Activated CD4-positive, alpha-beta memory T cell treated with anti-CD3 and anti-CD28 coated beads for 36 hours (primary cell): ENCODE measurements at regions not wholly inside any gene's neighbourhood (a gene's known extent, or its start where the extent isn't known, plus 50 kb on each side); places are given as distances from the start of the nearest gene placed in this dataset.

ENCODE experiments used
- CTCF ChIA-PET: fragments of 350-600 bp; sonication (Branson Sonifier 250); formaldehyde crosslinking; loops from one replicate; lab custom pipeline; 2021; ENCODE audit warnings: antibody characterized with exemption, inconsistent platforms; lab: Charles Lee
- POLR2A ChIA-PET: fragments of 350-600 bp; sonication (Branson Sonifier 250); formaldehyde crosslinking; loops from one replicate; lab custom pipeline; 2021; ENCODE audit warnings: antibody characterized with exemption; lab: Charles Lee
- DNase-seq: peaks from one replicate; pipeline ENCODE4 v3.0.0-alpha.2; 2020
- H3K27ac Mint-ChIP-seq: one replicate; pipeline ENCODE4 v1.8.0; 2021; ENCODE audit warnings: mixed read lengths
- H3K27me3 Mint-ChIP-seq: one replicate; pipeline ENCODE4 v1.8.0; 2021; ENCODE audit warnings: mixed read lengths
- H3K36me3 Mint-ChIP-seq: one replicate; pipeline ENCODE4 v1.8.0; 2021; ENCODE audit warnings: mixed read lengths
- H3K4me1 Mint-ChIP-seq: one replicate; pipeline ENCODE4 v1.8.0; 2021; ENCODE audit warnings: low read depth, mixed read lengths
- H3K4me3 Mint-ChIP-seq: one replicate; pipeline ENCODE4 v1.8.0; 2021; ENCODE audit warnings: mild to moderate bottlenecking, mixed read lengths
- H3K9me3 Mint-ChIP-seq: one replicate; pipeline ENCODE4 v1.8.0; 2021; ENCODE audit warnings: mixed read lengths
- intact Hi-C: fragments of 100-400 bp; cut with micrococcal nuclease; formaldehyde crosslinking; loops from one replicate; pipeline ENCODE4 v1.15.1; 2023

DNA sequence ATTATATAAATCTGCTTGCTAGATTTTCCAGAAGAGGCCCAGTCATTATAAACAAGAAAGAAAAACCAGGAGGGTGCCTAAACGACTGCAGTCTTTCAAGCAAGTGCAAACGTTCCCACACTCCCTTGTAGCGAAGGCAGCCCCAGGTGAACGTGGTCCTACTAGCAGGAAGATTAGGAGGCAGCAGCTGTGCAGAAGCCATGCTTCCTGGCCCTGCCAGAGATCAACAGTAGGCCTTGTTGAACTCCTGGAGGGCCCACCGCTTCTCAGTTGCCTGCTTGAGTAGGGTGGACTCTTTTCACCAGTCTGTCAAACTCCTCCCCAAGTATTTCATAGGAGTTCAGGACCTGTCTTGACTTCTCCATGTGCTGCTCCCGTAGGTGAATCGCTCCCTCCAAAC is 163.0 kb upstream of the GORAB start:
- Mint-ChIP-seq H3K9me3 (peaks cover 6% of the 10 kb centered on the region), H3K4me3 (no peak overlapping the region), H3K27me3 (no peaks in the 10 kb centered on the region), H3K4me1 (no peaks in the 10 kb centered on the region), H3K36me3 (no peaks in the 10 kb centered on the region), H3K27ac (no peak overlapping the region)
- POLR2A ChIA-PET = no interaction called here
- DNase-seq = no peak
- CTCF ChIA-PET = no interaction called here
- intact Hi-C loops = no loop called here

DNA sequence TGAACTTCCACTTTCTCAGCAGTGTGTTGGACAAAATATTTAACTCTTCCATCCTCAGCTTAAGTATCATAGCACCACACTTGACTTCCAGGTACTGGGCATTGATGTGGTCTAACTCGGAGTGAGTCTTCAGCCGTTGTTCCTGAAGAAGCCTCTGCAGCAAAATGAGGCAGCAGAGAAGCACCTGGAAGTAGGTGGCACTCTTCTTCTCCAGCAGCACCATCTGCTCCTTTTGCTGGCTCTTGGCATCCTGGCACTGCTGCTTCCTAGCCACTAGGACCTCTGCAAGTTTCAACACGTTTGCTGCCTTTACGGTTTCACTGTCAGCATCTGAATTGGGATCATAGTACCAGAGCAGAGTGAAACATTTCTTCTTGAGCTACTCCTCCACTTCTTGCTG is 162.5 kb upstream of the GORAB start:
- no peaks in the 10 kb centered on the region for H3K36me3 Mint-ChIP-seq
- no peaks in the 10 kb centered on the region for H3K4me1 Mint-ChIP-seq
- peaks cover 6% of the 10 kb centered on the region for H3K9me3 Mint-ChIP-seq
- no peak for DNase-seq
- POLR2A ChIA-PET = no interaction called here
- intact Hi-C loops = no loop called here
- CTCF ChIA-PET = no interaction called here
- no peak overlapping the region for H3K4me3 Mint-ChIP-seq
- no peaks in the 10 kb centered on the region for H3K27me3 Mint-ChIP-seq
- no peak overlapping the region for H3K27ac Mint-ChIP-seq

DNA sequence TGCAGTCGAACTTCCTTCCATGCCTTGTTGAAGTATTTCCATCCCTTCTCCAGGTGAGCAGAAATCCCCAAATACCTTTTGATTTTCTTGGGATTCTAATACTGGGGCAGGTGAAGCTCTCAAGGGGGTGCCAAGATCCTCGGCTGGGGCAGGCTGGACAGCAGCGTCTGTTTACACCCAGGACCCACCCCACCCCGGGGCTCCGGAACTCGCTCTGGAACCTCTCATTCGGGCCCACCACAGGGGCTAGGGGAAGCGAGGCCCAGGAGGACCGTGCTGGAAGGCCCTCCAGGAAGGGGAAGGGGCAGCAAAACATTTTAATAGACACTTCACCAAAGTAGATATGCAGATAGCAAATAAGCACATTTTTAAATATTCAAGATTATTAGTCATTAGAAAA is 161.9 kb upstream of the GORAB start:
- Mint-ChIP-seq H3K9me3 (peaks cover 6% of the 10 kb centered on the region), H3K36me3 (no peaks in the 10 kb centered on the region), H3K4me1 (no peaks in the 10 kb centered on the region), H3K27me3 (no peaks in the 10 kb centered on the region), H3K4me3 (no peak overlapping the region), H3K27ac (no peak overlapping the region)
- no peak for DNase-seq
- POLR2A ChIA-PET = no interaction called here
- intact Hi-C loops = no loop called here
- CTCF ChIA-PET = no interaction called here

DNA sequence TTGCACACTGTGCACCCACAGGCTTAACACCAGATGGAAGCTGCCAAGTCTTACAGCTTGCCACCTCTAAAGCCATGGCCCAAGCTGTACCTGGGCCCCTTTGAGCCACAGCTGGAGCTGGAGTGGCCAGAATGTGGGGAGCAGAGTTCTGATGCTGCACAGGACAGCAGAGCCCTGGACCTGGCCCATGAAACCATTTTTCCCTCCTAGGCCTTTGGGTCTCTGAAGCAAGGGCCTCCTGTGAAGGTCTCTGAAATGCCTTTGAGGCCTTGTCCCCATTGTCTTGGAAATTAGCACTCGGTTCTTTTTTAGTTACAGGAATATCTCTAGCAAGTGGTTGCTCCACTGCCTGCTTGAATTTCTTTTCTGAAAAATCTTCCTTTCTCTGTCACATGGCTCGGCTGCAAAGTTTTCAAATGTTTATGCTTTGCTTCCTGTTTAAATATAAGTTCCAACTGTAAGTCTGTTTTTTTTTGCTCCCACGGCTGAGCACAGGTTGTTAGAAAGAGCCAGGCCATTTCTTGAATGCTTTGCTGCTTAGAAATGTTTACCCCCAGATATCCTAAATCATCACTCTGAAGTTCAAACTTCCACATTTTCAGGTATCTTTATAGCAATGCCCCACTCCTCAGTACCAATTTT is 156.8 kb upstream of the GORAB start:
- Mint-ChIP-seq H3K36me3 (no peaks in the 10 kb centered on the region), H3K4me3 (no peak overlapping the region), H3K27me3 (no peaks in the 10 kb centered on the region), H3K27ac (no peak overlapping the region), H3K4me1 (no peaks in the 10 kb centered on the region), H3K9me3 (peaks cover 4% of the 10 kb centered on the region)
- intact Hi-C loops = no loop called here
- ChIA-PET CTCF (no interaction called here), POLR2A (no interaction called here)
- DNase-seq = no peak

DNA sequence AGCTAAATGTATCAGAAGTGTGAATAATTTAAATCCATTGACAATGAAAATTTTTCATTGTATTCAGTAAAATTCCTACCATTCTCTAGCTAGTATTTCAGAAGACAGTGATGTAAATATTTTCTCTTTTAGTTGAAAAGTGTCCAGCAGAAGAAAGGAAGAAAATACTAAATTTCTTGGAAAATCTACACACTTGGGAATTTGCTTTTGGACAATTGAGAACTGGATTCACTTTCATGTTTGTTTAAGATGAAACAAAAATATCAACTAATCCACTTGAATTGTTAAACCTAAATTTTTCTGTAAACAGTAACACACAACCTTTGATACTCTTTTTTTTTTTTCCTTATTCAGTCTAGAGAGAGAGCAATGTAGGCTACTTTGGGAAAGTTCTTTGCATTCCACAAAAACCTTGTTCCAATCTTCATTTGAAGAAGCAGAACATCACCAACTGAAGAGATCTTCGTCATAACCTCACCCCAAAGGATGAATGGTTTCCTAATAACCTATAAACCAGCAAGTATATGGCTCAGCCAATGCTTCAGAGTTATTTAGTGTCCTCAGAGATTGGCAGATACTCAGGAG is 155.1 kb upstream of the GORAB start:
- Mint-ChIP-seq H3K27ac (no peak overlapping the region), H3K9me3 (peaks cover 3% of the 10 kb centered on the region), H3K4me3 (no peak overlapping the region), H3K36me3 (no peaks in the 10 kb centered on the region), H3K27me3 (no peaks in the 10 kb centered on the region), H3K4me1 (no peaks in the 10 kb centered on the region)
- ChIA-PET CTCF (interaction anchor here (1.5 kb wide), 1 partner anchor 12 kb away, joined by 3 read pairs; no protein-coding TSS in a partner anchor), POLR2A (no interaction called here)
- DNase-seq = no peak
- intact Hi-C loops = no loop called here

DNA sequence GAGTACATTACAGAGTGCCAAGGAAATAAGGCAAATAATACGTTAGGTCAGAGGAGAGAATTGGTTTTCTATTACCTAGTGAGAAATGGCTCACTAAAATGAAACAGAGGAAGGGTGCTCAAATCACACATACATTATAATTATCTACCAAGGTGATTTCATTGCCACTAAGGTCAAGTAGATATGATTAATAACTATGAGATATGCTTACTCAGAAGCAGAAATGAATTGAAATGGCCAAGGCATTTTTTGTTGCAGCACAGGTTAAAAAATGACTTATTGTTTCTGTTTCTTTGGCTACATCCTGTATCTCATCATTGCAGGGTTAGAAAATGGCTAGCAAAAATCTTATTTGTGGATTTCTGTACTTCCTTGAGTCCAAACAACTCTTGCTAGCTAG is 154.5 kb upstream of the GORAB start:
- no peaks in the 10 kb centered on the region for H3K4me1 Mint-ChIP-seq
- intact Hi-C loops = no loop called here
- no peak for DNase-seq
- no peaks in the 10 kb centered on the region for H3K9me3 Mint-ChIP-seq
- H3K36me3 Mint-ChIP-seq = no peaks in the 10 kb centered on the region
- CTCF ChIA-PET = no interaction called here
- no peaks in the 10 kb centered on the region for H3K27me3 Mint-ChIP-seq
- POLR2A ChIA-PET = no interaction called here
- no peak overlapping the region for H3K27ac Mint-ChIP-seq
- H3K4me3 Mint-ChIP-seq = no peak overlapping the region

DNA sequence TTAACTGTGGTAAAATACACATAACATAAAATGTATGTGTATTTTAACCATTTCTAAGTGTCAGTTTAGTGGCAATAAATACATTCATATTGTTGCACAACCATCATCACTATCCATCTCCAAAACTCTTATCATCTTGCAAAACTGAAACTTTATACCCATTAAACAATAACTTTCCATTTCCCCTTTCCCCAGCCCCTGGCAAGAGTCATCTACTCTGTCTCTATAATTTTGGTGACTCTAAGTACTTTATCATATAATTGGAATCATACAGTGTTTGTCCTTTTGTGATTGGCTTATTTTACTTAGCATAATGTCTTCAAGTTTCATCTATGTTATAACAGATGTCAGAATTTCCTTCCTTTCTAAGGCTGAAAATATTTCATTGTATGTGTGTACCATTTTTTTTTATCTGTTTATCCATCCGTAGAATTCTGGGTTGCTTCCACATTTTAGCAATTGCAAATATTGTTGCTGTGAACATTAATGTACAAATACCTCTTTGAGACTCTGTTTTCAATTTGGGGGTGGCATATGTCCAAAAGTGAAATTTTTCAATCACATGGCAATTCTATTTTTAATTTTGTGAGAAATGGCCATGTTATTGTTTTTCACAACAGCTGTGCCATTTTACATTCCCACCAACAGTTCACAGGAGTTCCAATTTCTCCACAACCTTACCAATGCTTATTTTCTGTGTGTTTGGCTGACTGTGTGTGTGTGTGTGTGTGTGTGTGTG is 153.9 kb upstream of the GORAB start:
- intact Hi-C loops = no loop called here
- CTCF ChIA-PET = no interaction called here
- DNase-seq = no peak
- Mint-ChIP-seq H3K27ac (no peak overlapping the region), H3K27me3 (no peaks in the 10 kb centered on the region), H3K4me1 (no peaks in the 10 kb centered on the region), H3K9me3 (no peaks in the 10 kb centered on the region), H3K36me3 (no peaks in the 10 kb centered on the region), H3K4me3 (no peak overlapping the region)
- POLR2A ChIA-PET = no interaction called here

DNA sequence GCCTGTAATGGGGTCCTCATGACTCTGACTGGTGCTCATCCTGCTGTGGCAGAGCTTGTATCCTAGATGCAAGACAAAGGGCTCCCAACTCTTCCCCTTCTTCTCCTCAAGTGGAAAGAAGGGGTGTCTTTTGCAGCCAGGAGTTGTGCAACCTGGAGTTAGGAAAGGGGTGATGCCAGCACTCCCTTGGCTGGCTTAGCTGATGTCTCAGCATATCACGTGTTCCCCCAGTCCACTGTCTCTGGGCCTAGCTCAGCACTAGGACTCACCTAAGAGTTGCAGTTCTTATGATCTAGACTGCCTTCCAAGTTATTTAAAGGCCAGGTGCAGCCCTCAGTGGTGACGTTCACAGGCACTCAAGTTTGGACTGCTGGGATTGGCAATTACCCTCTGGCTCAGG is 146.2 kb upstream of the GORAB start:
- intact Hi-C loops = no loop called here
- no peak overlapping the region for H3K27ac Mint-ChIP-seq
- no peaks in the 10 kb centered on the region for H3K27me3 Mint-ChIP-seq
- ChIA-PET POLR2A (no interaction called here), CTCF (no interaction called here)
- H3K4me3 Mint-ChIP-seq = no peak overlapping the region
- no peak for DNase-seq
- no peaks in the 10 kb centered on the region for H3K36me3 Mint-ChIP-seq
- H3K4me1 Mint-ChIP-seq = no peaks in the 10 kb centered on the region
- H3K9me3 Mint-ChIP-seq = no peaks in the 10 kb centered on the region

DNA sequence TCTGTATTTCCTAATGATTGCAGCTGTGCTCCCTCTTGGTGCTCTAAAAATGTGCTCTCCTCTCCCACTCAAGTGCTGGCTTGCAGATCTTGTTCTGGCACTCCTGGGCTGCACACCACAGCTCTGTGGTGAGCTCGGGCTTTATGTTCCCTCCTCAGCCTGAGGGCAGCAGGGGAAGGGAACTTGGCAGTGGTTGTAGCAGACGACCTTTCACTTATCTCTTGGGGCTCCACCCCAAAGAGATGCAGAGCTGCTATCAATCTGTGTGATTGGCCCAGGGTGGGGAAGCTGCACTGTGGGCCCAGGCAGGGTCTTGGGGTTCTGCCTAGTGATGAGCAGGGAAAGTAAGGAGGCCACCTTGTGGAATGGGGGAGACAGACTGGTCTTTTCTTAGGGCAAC is 143.5 kb upstream of the GORAB start:
- CTCF ChIA-PET = interaction anchor here (1.0 kb wide), 1 partner anchor 12 kb away, joined by 3 read pairs; no protein-coding TSS in a partner anchor
- peaks cover 3% of the 10 kb centered on the region for H3K27me3 Mint-ChIP-seq
- no peak for DNase-seq
- no peaks in the 10 kb centered on the region for H3K36me3 Mint-ChIP-seq
- intact Hi-C loops = no loop called here
- no peaks in the 10 kb centered on the region for H3K4me1 Mint-ChIP-seq
- H3K9me3 Mint-ChIP-seq = no peaks in the 10 kb centered on the region
- no peak overlapping the region for H3K4me3 Mint-ChIP-seq
- no peak overlapping the region for H3K27ac Mint-ChIP-seq
- POLR2A ChIA-PET = no interaction called here

DNA sequence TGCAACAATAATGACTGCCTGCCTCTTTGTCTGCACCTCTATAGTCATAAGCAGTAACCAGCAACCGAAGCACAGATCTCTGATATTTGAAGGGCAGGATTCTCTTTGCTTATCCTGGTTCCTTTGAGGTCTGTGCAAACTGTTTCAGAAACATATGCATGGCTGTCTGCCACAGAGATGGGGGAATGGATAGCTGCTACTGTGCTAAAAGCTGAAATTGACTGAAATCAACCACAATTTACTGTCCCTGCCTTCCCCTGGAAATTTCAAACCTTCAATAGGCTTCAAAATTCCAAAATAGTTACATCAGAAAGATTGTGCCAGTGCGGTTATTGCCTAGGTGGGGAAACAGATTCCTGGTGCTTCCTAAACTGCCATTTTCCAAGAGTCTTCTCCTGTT is 136.8 kb upstream of the GORAB start:
- Mint-ChIP-seq H3K27ac (no peak overlapping the region), H3K9me3 (no peaks in the 10 kb centered on the region), H3K4me3 (no peak overlapping the region), H3K27me3 (peaks cover 11% of the 10 kb centered on the region), H3K36me3 (no peaks in the 10 kb centered on the region), H3K4me1 (no peaks in the 10 kb centered on the region)
- CTCF ChIA-PET = no interaction called here
- POLR2A ChIA-PET = no interaction called here
- intact Hi-C loops = no loop called here
- DNase-seq = no peak

DNA sequence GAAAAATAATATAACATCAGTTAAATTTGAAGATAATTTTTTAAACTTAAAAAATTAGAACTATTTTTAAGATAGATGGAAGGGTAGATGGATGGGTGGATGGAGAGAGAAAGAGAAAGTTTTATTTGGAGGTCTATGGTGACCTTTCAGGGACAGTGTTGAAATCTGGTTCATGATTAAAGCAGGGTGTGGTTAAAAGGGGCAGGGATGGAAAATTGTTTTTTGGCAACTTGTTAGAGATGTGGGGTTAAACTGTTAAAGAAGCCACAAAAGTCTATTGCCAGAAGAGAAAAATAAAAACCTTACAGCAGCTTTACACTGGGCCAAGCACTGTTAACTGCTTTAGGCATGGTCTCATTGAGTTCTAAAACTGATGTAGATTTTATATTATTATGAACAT is 134.9 kb upstream of the GORAB start:
- DNase-seq = no peak
- H3K27ac Mint-ChIP-seq = no peak overlapping the region
- no peaks in the 10 kb centered on the region for H3K9me3 Mint-ChIP-seq
- intact Hi-C loops = no loop called here
- ChIA-PET CTCF (no interaction called here), POLR2A (no interaction called here)
- H3K27me3 Mint-ChIP-seq = peaks cover 10% of the 10 kb centered on the region
- no peaks in the 10 kb centered on the region for H3K36me3 Mint-ChIP-seq
- H3K4me3 Mint-ChIP-seq = no peak overlapping the region
- H3K4me1 Mint-ChIP-seq = no peaks in the 10 kb centered on the region

DNA sequence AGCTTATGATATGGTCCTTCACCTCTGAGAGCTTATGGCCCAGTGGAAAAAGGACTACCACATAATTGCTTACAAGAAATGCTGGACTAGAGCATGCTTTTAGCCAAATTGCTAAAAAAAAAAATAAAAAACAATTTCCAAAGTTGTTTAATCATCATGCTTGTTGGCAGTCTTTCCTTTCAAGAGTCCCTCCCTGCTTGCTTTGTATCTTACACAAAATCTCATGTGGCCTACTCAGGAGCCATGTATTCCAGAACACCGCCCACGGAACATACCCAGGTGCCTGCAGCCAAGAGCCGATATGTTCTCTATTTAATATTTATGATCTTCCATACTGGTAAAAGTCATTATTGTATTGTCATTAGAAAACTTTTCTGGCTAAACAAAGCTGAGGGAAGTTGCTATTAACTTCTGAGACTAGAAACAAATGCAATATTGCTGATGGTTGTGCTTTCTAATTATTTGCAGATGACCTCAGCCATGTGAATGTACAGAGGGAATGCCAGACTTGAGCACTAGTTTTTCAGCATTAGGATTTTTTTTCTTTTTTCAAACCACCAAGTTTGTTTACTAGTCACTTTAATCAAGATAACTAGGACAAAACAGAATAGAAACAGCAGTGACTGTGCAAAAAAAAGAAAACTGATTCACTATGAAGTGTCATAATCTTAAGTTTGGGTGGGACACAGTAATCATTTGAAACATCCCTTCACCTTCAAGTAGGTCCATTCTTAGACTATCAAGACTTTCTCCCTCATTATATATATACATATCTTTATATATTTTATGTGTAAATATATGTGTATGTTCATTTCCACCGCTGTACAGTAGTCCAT is 129.3 kb upstream of the GORAB start:
- H3K27ac Mint-ChIP-seq = no peak overlapping the region
- POLR2A ChIA-PET = no interaction called here
- H3K4me3 Mint-ChIP-seq = no peak overlapping the region
- H3K9me3 Mint-ChIP-seq = no peaks in the 10 kb centered on the region
- no peak for DNase-seq
- CTCF ChIA-PET = no interaction called here
- intact Hi-C loops = no loop called here
- peaks cover 11% of the 10 kb centered on the region for H3K27me3 Mint-ChIP-seq
- no peaks in the 10 kb centered on the region for H3K36me3 Mint-ChIP-seq
- no peaks in the 10 kb centered on the region for H3K4me1 Mint-ChIP-seq
